A549 (cell line): ENCODE measurements at regions not wholly inside any gene's neighbourhood (a gene's known extent, or its start where the extent isn't known, plus 50 kb on each side); places are given as distances from the start of the nearest gene placed in this dataset.
A peak's percentile ranks its signal among the peaks of the same experiment; 100 is the strongest.

Source experiments
- ATAC-seq, 2 experiments: fragments of 200-7000 bp in 1 of 2; fragments of >200 bp in 1 of 2; cut with Nextera tagmentation in 1 of 2; cut with Tn5 transposase in 1 of 2; 3 replicates each; pipeline versions ENCODE4 v1.8.0 to v1.9.1; 2018 to 2020; ENCODE audit warnings: mild to moderate bottlenecking in 1 of 2, moderate library complexity in 1 of 2
- CTCF ChIA-PET: fragments of 300-600 bp; sonication (Branson Sonifier 250); formaldehyde crosslinking; extraction: SDS; loops from one replicate; lab custom pipeline; 2021; ENCODE audit warnings: antibody characterized with exemption, inconsistent platforms; lab: Yijun Ruan, JAX
- POLR2A ChIA-PET: fragments of 350-600 bp; formaldehyde crosslinking; extraction: SDS; loops from one replicate; lab custom pipeline; 2021; ENCODE audit warnings: antibody characterized with exemption, inconsistent platforms; lab: Yijun Ruan, JAX
- DNase-seq, 2 experiments: peaks; one replicate each; pipeline versions ENCODE4 v3.0.0 to v3.0.0-alpha.2; 2011 to 2016; ENCODE audit warnings: low read depth in 1 of 2, low spot score in 1 of 2
- FAIRE-seq: peaks from 2 replicates; lab custom pipeline; 2011; peaks lifted over from hg19 to GRCh38; lab: Jason Lieb, UNC
- H3K27ac ChIP-seq, 2 experiments: fragments of >200 bp; sonication (Bioruptor Twin); formaldehyde crosslinking; 3 replicates each; pipeline ENCODE4 v1.5.1; 2016 to 2017
- H3K4me1 ChIP-seq: fragments of >200 bp; sonication (Bioruptor Twin); formaldehyde crosslinking; 3 replicates; pipeline ENCODE4 v1.6.1; 2016
- H3K4me2 ChIP-seq: fragments of >200 bp; sonication (Bioruptor Twin); formaldehyde crosslinking; 3 replicates; pipeline ENCODE4 v1.6.1; 2016
- H3K4me3 ChIP-seq: fragments of >200 bp; sonication (Bioruptor Twin); formaldehyde crosslinking; 3 replicates; pipeline ENCODE4 v1.5.1; 2016
- H3K9me3 ChIP-seq: fragments of >200 bp; sonication (Bioruptor Twin); formaldehyde crosslinking; 3 replicates; pipeline ENCODE4 v1.6.1; 2016
- CBX2 ChIP-seq: fragments of 200-600 bp; sonication (generic); IDR thresholded peaks from 2 replicates; pipeline ENCODE4 v1.6.1; 2016; ENCODE audit warnings: low read depth, mild to moderate bottlenecking, borderline replicate concordance
- CEBPB ChIP-seq, 2 experiments: fragments of >200 bp in 1 of 2; sonication (Bioruptor Twin) in 1 of 2; formaldehyde crosslinking in 1 of 2; IDR thresholded peaks; 2 replicates each; pipeline ENCODE4 v1.6.1; 2012 to 2016
- CHD2 ChIP-seq: fragments of 150-350 bp; IDR thresholded peaks from 2 replicates; pipeline ENCODE4 v1.6.1; 2014; ENCODE audit warnings: low read length; ENCODE audit not compliant: partially characterized antibody
- CHD4 ChIP-seq: fragments of 200-600 bp; sonication (generic); IDR thresholded peaks from 2 replicates; pipeline ENCODE4 v1.6.1; 2016; ENCODE audit warnings: antibody characterized with exemption, mild to moderate bottlenecking, borderline replicate concordance
- FOSL2 ChIP-seq, 2 experiments: fragments of 450-650 bp in 1 of 2; fragments of >200 bp in 1 of 2; sonication (Bioruptor Twin) in 1 of 2; formaldehyde crosslinking; IDR thresholded peaks; 2 replicates each; pipeline versions ENCODE4 v1.5.0 to v1.6.1; 2016 to 2020; ENCODE audit warnings: mild to moderate bottlenecking in 1 of 2, moderate library complexity in 1 of 2
- GATA3 ChIP-seq: IDR thresholded peaks from 2 replicates; pipeline ENCODE4 v1.6.1; 2012; ENCODE audit warnings: borderline replicate concordance
- HDAC2 ChIP-seq: fragments of 200-600 bp; sonication (generic); IDR thresholded peaks from 2 replicates; pipeline ENCODE4 v1.6.1; 2016
- HOXB5 ChIP-seq: fragments of 250-450 bp; sonication (Bioruptor Pico); IDR thresholded peaks from 2 replicates; pipeline ENCODE4 v1.5.0; 2020; ENCODE audit warnings: mild to moderate bottlenecking, moderate library complexity
- JUNB ChIP-seq: fragments of >200 bp; sonication (Bioruptor Twin); formaldehyde crosslinking; IDR thresholded peaks from 2 replicates; pipeline ENCODE4 v1.6.1; 2016
- KDM1A ChIP-seq: fragments of 200-600 bp; sonication (generic); IDR thresholded peaks from 2 replicates; pipeline ENCODE4 v1.6.1; 2016; ENCODE audit warnings: low read depth, mild to moderate bottlenecking
- MAFK ChIP-seq: fragments of 450-650 bp; IDR thresholded peaks from 2 replicates; pipeline ENCODE4 v1.6.1; 2014; ENCODE audit not compliant: partially characterized antibody
- NPAS2 ChIP-seq: fragments of 250-450 bp; sonication (Bioruptor Pico); IDR thresholded peaks from 2 replicates; pipeline ENCODE4 v1.8.0; 2022; ENCODE audit warnings: mild to moderate bottlenecking, moderate library complexity, borderline replicate concordance
- POLR2AphosphoS2 ChIP-seq: conservative IDR thresholded peaks from 2 replicates; pipeline ENCODE4 v1.6.1; 2012; ENCODE audit warnings: low read length, improper control_type of control experiment, inconsistent platforms
- RAD21 ChIP-seq, 2 experiments: fragments of >200 bp in 1 of 2; sonication (Bioruptor Twin) in 1 of 2; formaldehyde crosslinking in 1 of 2; IDR thresholded peaks in 1 of 2; conservative IDR thresholded peaks in 1 of 2; 2 replicates in 1 of 2; 3 replicates in 1 of 2; pipeline ENCODE4 v1.6.1; 2012 to 2018; ENCODE audit warnings: inconsistent platforms in 1 of 2
- RARB ChIP-seq: fragments of 250-450 bp; sonication (Bioruptor Pico); IDR thresholded peaks from 2 replicates; pipeline ENCODE4 v1.8.0; 2021; ENCODE audit warnings: mild to moderate bottlenecking, moderate library complexity
- SMC3 ChIP-seq: fragments of >200 bp; sonication (Bioruptor Twin); formaldehyde crosslinking; IDR thresholded peaks from 3 replicates; pipeline ENCODE4 v1.6.1; 2018; ENCODE audit warnings: inconsistent platforms
- WGBS: methylation state at CpG from one replicate; pipeline ENCODE4 v1.1.6; 2017; ENCODE audit errors: missing lambda C conversion rate; 5-methylcytosine and 5-hydroxymethylcytosine counted together
- TF ChIP-seq, protein P1 (sequence below): fragments of 150-350 bp; IDR thresholded peaks from 2 replicates; pipeline ENCODE4 v1.6.1; 2014; ENCODE audit warnings: low read depth, mild to moderate bottlenecking, low read length
- TF ChIP-seq, protein P2 (sequence below): IDR thresholded peaks from 2 replicates; pipeline ENCODE4 v1.6.1; 2012
- TF ChIP-seq, protein P3 (sequence below): IDR thresholded peaks from 2 replicates; pipeline ENCODE4 v1.6.1; 2012

DNA sequence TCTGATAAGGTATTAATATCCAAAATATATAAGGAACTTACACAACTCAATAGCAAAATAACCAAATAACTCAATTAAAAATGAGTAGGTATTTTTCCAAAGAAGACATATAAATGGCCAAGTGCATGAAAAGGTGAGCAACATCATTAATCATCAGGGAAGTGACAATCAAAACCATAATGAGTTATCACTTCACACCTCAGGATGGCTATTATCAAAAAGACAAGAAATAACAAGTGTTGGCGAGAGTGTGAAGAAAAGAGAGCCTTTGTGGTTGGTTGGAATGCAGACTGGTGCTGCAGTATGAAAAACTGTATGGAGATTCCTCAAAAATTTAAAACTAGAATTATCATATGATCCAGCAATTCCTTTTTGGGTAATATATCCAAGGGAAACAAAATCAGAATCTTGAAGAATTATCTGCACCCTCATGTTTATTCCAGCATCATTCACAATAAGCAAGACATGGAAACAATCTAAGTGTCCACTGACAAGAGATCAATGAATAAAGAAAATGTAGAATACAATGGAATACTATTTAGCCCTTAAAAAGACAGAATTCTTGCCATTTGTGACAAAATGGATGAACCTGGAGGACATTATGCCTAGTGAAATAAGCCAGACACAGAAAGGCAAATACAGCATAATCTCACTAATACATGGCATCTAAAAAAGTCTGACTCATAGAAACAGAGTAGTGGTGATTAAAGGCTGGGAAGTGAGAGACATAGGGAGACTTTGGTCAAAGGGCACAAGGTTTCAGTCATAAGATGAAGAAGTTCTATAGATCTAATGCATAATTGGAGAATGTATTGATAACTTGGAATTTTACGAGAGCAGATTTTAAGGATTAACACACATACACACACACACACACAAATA lies 175.6 kb downstream of the FOXA2 start:
- POLR2A ChIA-PET: interaction anchor here (0.7 kb wide), 1 partner anchor 942 kb away, joined by 8 read pairs; the partner anchor contains the start of gene NXT1
- H3K4me2 ChIP-seq: no peak overlapping the region; the same call in 1 of the 3 replicates
- H3K4me3 ChIP-seq: no peak overlapping the region
- TF ChIP-seq, protein P1, sequence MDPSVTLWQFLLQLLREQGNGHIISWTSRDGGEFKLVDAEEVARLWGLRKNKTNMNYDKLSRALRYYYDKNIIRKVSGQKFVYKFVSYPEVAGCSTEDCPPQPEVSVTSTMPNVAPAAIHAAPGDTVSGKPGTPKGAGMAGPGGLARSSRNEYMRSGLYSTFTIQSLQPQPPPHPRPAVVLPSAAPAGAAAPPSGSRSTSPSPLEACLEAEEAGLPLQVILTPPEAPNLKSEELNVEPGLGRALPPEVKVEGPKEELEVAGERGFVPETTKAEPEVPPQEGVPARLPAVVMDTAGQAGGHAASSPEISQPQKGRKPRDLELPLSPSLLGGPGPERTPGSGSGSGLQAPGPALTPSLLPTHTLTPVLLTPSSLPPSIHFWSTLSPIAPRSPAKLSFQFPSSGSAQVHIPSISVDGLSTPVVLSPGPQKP: no peak
- no peak for TF ChIP-seq FOSL2 (IDR thresholded peaks at IDR 0.05)
- TF ChIP-seq FOSL2 (CRISPR knock-in tag; IDR thresholded peaks at IDR 0.05): 0 out of 2 replicates have a peak, but pooled peaks have one; percentile 29
- TF ChIP-seq MAFK: peak; percentile 22
- TF ChIP-seq CBX2: no peak
- TF ChIP-seq RAD21 (conservative IDR thresholded peaks at IDR 0.05 in 1 of 2, IDR thresholded peaks at IDR 0.05 in 1 of 2): no peak
- TF ChIP-seq NPAS2 (CRISPR knock-in tag): no peak
- peaks cover 80% of the 10 kb centered on the region for H3K4me1 ChIP-seq
- H3K27ac ChIP-seq: peak overlapping the region; percentile 97 to 98
- H3K9me3 ChIP-seq: 0 out of 3 replicates have a peak, but pooled peaks cover 6% of the 10 kb centered on the region
- DNase-seq (no peak), ATAC-seq (no peak), FAIRE-seq (peak; percentile 88)
- WGBS: 94% methylated on average over 2 of the region's 2 CpGs
- CTCF ChIA-PET: interaction anchor here (0.6 to 2.1 kb wide), 6 partner anchors 11 to 178 kb away, joined by 3 to 8 read pairs (median 4); no protein-coding TSS in a partner anchor

DNA sequence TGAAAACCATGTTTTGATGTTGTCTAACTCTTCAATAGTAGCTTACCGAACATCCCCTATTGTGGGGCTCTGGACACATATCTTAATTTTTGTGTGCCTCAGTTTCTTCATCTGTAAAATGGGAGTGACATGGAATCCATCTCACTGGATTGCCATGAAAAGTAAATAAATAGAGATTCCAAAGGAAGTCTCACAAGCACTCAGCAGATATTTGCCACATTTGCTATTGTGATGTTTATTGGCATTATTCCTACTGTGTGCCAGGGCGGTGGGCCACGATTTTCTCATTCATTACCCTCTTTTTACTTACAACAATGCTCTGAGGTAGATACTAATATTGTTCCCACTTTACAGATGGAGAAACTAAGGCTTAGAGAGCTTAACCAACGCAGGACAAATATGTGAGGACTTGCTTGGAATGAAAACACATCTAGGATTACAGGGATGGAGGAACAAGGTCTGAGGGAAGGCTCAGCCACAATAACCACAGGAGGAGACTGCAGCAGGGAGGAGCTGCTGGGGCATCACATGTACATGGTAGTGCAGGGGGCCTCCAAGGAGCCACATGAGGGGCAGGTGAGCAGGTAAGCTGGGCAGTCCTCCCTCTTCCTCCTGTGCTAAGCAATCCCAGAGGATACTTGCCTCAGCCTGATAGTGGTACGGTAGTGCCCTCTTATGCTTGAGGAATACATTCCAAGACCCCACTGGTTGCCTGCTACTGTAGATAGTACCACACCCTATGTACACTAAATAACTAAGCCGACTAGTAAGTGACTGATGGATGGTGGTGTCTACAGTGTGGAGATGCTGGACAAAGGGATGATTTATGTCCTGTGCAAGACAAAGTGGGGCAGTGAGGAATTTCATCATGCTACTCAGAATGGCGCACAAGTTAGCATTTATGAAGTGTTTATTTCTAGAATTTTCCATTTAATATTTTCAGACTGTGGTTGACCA lies 176.9 kb downstream of the FOXA2 start:
- DNase-seq (peak in 1 of 2 experiments; percentile 89), ATAC-seq (peak in 1 of 2 experiments; percentile 51; a peak in 3 of 6 replicates), FAIRE-seq (peak; percentile 99)
- WGBS: 60% methylated on average over 7 of the region's 7 CpGs
- H3K27ac ChIP-seq: peak overlapping the region; percentile 97 to 98
- no peak overlapping the region for H3K4me3 ChIP-seq
- CTCF ChIA-PET: interaction anchor here (0.8 to 2.1 kb wide), 9 partner anchors 13 to 282 kb away, joined by 3 to 8 read pairs (median 3); no protein-coding TSS in a partner anchor
- H3K4me1 ChIP-seq: peaks cover 77% of the 10 kb centered on the region
- TF ChIP-seq KDM1A: peak; percentile 96
- no peak for TF ChIP-seq CHD2
- peak; percentile 42; the same call in 2 of the 3 replicates for TF ChIP-seq SMC3
- TF ChIP-seq JUNB: 0 out of 2 replicates have a peak, but pooled peaks have one; percentile 12
- no peak for TF ChIP-seq RARB (CRISPR knock-in tag)
- TF ChIP-seq CHD4: peak; percentile 93
- TF ChIP-seq, protein P2, sequence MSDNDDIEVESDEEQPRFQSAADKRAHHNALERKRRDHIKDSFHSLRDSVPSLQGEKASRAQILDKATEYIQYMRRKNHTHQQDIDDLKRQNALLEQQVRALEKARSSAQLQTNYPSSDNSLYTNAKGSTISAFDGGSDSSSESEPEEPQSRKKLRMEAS: peak; percentile 44
- TF ChIP-seq RAD21 (conservative IDR thresholded peaks at IDR 0.05 in 1 of 2, IDR thresholded peaks at IDR 0.05 in 1 of 2): peak; percentile 61 to 71
- peak; percentile 78 for TF ChIP-seq HDAC2
- TF ChIP-seq, protein P3, sequence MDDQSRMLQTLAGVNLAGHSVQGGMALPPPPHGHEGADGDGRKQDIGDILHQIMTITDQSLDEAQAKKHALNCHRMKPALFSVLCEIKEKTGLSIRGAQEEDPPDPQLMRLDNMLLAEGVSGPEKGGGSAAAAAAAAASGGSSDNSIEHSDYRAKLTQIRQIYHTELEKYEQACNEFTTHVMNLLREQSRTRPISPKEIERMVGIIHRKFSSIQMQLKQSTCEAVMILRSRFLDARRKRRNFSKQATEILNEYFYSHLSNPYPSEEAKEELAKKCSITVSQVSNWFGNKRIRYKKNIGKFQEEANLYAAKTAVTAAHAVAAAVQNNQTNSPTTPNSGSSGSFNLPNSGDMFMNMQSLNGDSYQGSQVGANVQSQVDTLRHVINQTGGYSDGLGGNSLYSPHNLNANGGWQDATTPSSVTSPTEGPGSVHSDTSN: 0 out of 2 replicates have a peak, but pooled peaks have one; percentile 15
- peak in 1 of 2 experiments; percentile 59; a peak in 1 of 4 replicates for TF ChIP-seq CEBPB (IDR thresholded peaks at IDR 0.05)
- peak; percentile 75 for TF ChIP-seq GATA3
- no peak for TF ChIP-seq POLR2AphosphoS2
- TF ChIP-seq HOXB5 (CRISPR knock-in tag): peak; percentile 87
- H3K4me2 ChIP-seq: peak overlapping the region; percentile 83
- H3K9me3 ChIP-seq: 0 out of 3 replicates have a peak, but pooled peaks cover 6% of the 10 kb centered on the region
- POLR2A ChIA-PET: no interaction called here
